ENCODE measurements at regions not wholly inside any gene's neighbourhood (a gene's known extent, or its start where the extent isn't known, plus 50 kb on each side); places are given as distances from the start of the nearest gene placed in this dataset.

GRCh38 chr18:78323453-78324197 lies 656.0 kb upstream of the SALL3 start:
- ATAC-seq (ENCODE audit: low read depth in 2 of 2) (no peak), DNase-seq (no peak)
- no peak overlapping the region for H3K27ac Mint-ChIP-seq
- H3K4me1 Mint-ChIP-seq = no peaks in the 10 kb centered on the region
- Histone ChIP-seq H3K4me1 (ENCODE audit: control insufficient read depth, insufficient read depth, low read length, poor library complexity, severe bottlenecking) (no peaks in the 10 kb centered on the region), H3K9me3 (ENCODE audit: control insufficient read depth in 2 of 2, low read length in 2 of 2) (no peaks in the 10 kb centered on the region), H3K4me3 (ENCODE audit: low read depth, low read length) (no peak overlapping the region), H3K27ac (ENCODE audit: insufficient read depth, low read length, poor library complexity, severe bottlenecking) (no peak overlapping the region), H3K36me3 (ENCODE audit: control insufficient read depth, insufficient read depth, low read length) (no peaks in the 10 kb centered on the region), H3K27me3 (ENCODE audit: control insufficient read depth, insufficient read depth, low read length) (no peaks in the 10 kb centered on the region)
- no peak overlapping the region for H3K4me3 Mint-ChIP-seq
- no peaks in the 10 kb centered on the region for H3K36me3 Mint-ChIP-seq
- no peaks in the 10 kb centered on the region for H3K27me3 Mint-ChIP-seq
- peaks cover 0 to 2% (median 0%) of the 10 kb centered on the region in 7 donors for H3K9me3 Mint-ChIP-seq

GRCh38 chr18:78327643-78328042 lies 652.0 kb upstream of the SALL3 start:
- no peak overlapping the region for H3K4me3 Mint-ChIP-seq
- Histone ChIP-seq H3K36me3 (ENCODE audit: control insufficient read depth, insufficient read depth, low read length) (no peaks in the 10 kb centered on the region), H3K27ac (ENCODE audit: insufficient read depth, low read length, poor library complexity, severe bottlenecking) (no peak overlapping the region), H3K27me3 (ENCODE audit: control insufficient read depth, insufficient read depth, low read length) (no peaks in the 10 kb centered on the region), H3K4me1 (ENCODE audit: control insufficient read depth, insufficient read depth, low read length, poor library complexity, severe bottlenecking) (no peaks in the 10 kb centered on the region), H3K4me3 (ENCODE audit: low read depth, low read length) (no peak overlapping the region), H3K9me3 (ENCODE audit: control insufficient read depth in 2 of 2, low read length in 2 of 2) (no peaks in the 10 kb centered on the region)
- DNase-seq (no peak), ATAC-seq (ENCODE audit: low read depth in 2 of 2) (no peak)
- no peak overlapping the region for H3K27ac Mint-ChIP-seq
- H3K27me3 Mint-ChIP-seq = no peaks in the 10 kb centered on the region
- no peaks in the 10 kb centered on the region for H3K36me3 Mint-ChIP-seq
- H3K4me1 Mint-ChIP-seq = no peaks in the 10 kb centered on the region
- peaks cover 0 to 4% (median 0%) of the 10 kb centered on the region in 7 donors for H3K9me3 Mint-ChIP-seq

GRCh38 chr18:78330766-78331165 lies 648.9 kb upstream of the SALL3 start:
- no peak overlapping the region for H3K27ac Mint-ChIP-seq
- H3K9me3 ChIP-seq (ENCODE audit: control insufficient read depth in 2 of 2, low read length in 2 of 2) = no peaks in the 10 kb centered on the region
- H3K27me3 ChIP-seq (ENCODE audit: control insufficient read depth, insufficient read depth, low read length) = no peaks in the 10 kb centered on the region
- H3K9me3 Mint-ChIP-seq = peaks cover 0 to 4% (median 0%) of the 10 kb centered on the region in 7 donors
- no peaks in the 10 kb centered on the region for H3K4me1 Mint-ChIP-seq
- H3K27ac ChIP-seq (ENCODE audit: insufficient read depth, low read length, poor library complexity, severe bottlenecking) = no peak overlapping the region
- no peaks in the 10 kb centered on the region for H3K36me3 ChIP-seq (ENCODE audit: control insufficient read depth, insufficient read depth, low read length)
- no peaks in the 10 kb centered on the region for H3K27me3 Mint-ChIP-seq
- H3K4me3 ChIP-seq (ENCODE audit: low read depth, low read length) = no peak overlapping the region
- H3K36me3 Mint-ChIP-seq = no peaks in the 10 kb centered on the region
- ATAC-seq (ENCODE audit: low read depth in 2 of 2) = no peak
- no peak overlapping the region for H3K4me3 Mint-ChIP-seq
- DNase-seq = no peak
- H3K4me1 ChIP-seq (ENCODE audit: control insufficient read depth, insufficient read depth, low read length, poor library complexity, severe bottlenecking) = no peaks in the 10 kb centered on the region

- H3K4me1 ChIP-seq (ENCODE audit: control insufficient read depth, insufficient read depth, low read length, poor library complexity, severe bottlenecking) = no peaks in the 10 kb centered on the region
- H3K36me3 ChIP-seq (ENCODE audit: control insufficient read depth, insufficient read depth, low read length) = no peaks in the 10 kb centered on the region
- no peaks in the 10 kb centered on the region for H3K36me3 Mint-ChIP-seq
- H3K9me3 Mint-ChIP-seq = peaks cover 0 to 2% (median 1%) of the 10 kb centered on the region in 7 donors
- DNase-seq (no peak), ATAC-seq (ENCODE audit: low read depth in 2 of 2) (no peak)
- H3K27me3 Mint-ChIP-seq = no peaks in the 10 kb centered on the region
- no peaks in the 10 kb centered on the region for H3K9me3 ChIP-seq (ENCODE audit: control insufficient read depth in 2 of 2, low read length in 2 of 2)
- H3K4me1 Mint-ChIP-seq = no peaks in the 10 kb centered on the region
- H3K27ac Mint-ChIP-seq = no peak overlapping the region
- no peak overlapping the region for H3K4me3 ChIP-seq (ENCODE audit: low read depth, low read length)
- H3K27me3 ChIP-seq (ENCODE audit: control insufficient read depth, insufficient read depth, low read length) = no peaks in the 10 kb centered on the region
- H3K27ac ChIP-seq (ENCODE audit: insufficient read depth, low read length, poor library complexity, severe bottlenecking) = no peak overlapping the region
- H3K4me3 Mint-ChIP-seq = no peak overlapping the region
Measured at GRCh38 chr18:78352910-78353309, 626.7 kb upstream of the SALL3 start.

- no peaks in the 10 kb centered on the region for H3K27me3 Mint-ChIP-seq
- H3K9me3 ChIP-seq (ENCODE audit: control insufficient read depth in 2 of 2, low read length in 2 of 2) = no peaks in the 10 kb centered on the region
Measured at GRCh38 chr18:78362198-78362597, 617.4 kb upstream of the SALL3 start.

GRCh38 chr18:78363556-78364387 lies 615.8 kb upstream of the SALL3 start:
- Histone ChIP-seq H3K4me3 (ENCODE audit: low read depth, low read length) (no peak overlapping the region), H3K4me1 (ENCODE audit: control insufficient read depth, insufficient read depth, low read length, poor library complexity, severe bottlenecking) (no peaks in the 10 kb centered on the region), H3K9me3 (ENCODE audit: control insufficient read depth in 2 of 2, low read length in 2 of 2) (no peaks in the 10 kb centered on the region), H3K36me3 (ENCODE audit: control insufficient read depth, insufficient read depth, low read length) (no peaks in the 10 kb centered on the region), H3K27me3 (ENCODE audit: control insufficient read depth, insufficient read depth, low read length) (no peaks in the 10 kb centered on the region), H3K27ac (ENCODE audit: insufficient read depth, low read length, poor library complexity, severe bottlenecking) (no peak overlapping the region)
- DNase-seq (no peak), ATAC-seq (ENCODE audit: low read depth in 2 of 2) (no peak)
- peaks cover 0 to 8% (median 0%) of the 10 kb centered on the region in 7 donors for H3K9me3 Mint-ChIP-seq
- no peaks in the 10 kb centered on the region for H3K27me3 Mint-ChIP-seq
- no peak overlapping the region for H3K27ac Mint-ChIP-seq
- no peaks in the 10 kb centered on the region for H3K4me1 Mint-ChIP-seq
- no peaks in the 10 kb centered on the region for H3K36me3 Mint-ChIP-seq
- no peak overlapping the region for H3K4me3 Mint-ChIP-seq

More at GRCh38 chr18:78362198-78362597, 617.4 kb upstream of the SALL3 start:
- no peaks in the 10 kb centered on the region for H3K4me1 Mint-ChIP-seq
- DNase-seq (no peak), ATAC-seq (ENCODE audit: low read depth in 2 of 2) (no peak)
- no peak overlapping the region for H3K4me3 ChIP-seq (ENCODE audit: low read depth, low read length)
- H3K27me3 ChIP-seq (ENCODE audit: control insufficient read depth, insufficient read depth, low read length) = no peaks in the 10 kb centered on the region
- no peak overlapping the region for H3K27ac ChIP-seq (ENCODE audit: insufficient read depth, low read length, poor library complexity, severe bottlenecking)
- H3K36me3 Mint-ChIP-seq = no peaks in the 10 kb centered on the region
- no peak overlapping the region for H3K4me3 Mint-ChIP-seq
- no peaks in the 10 kb centered on the region for H3K36me3 ChIP-seq (ENCODE audit: control insufficient read depth, insufficient read depth, low read length)
- no peak overlapping the region for H3K27ac Mint-ChIP-seq
- H3K9me3 Mint-ChIP-seq = peaks cover 0 to 10% (median 0%) of the 10 kb centered on the region in 7 donors
- no peaks in the 10 kb centered on the region for H3K4me1 ChIP-seq (ENCODE audit: control insufficient read depth, insufficient read depth, low read length, poor library complexity, severe bottlenecking)

- Mint-ChIP-seq H3K4me3 (no peak overlapping the region), H3K27me3 (no peaks in the 10 kb centered on the region), H3K27ac (no peak overlapping the region), H3K9me3 (peaks cover 0 to 7% (median 0%) of the 10 kb centered on the region in 7 donors), H3K4me1 (no peaks in the 10 kb centered on the region), H3K36me3 (no peaks in the 10 kb centered on the region)
- ATAC-seq (ENCODE audit: low read depth in 2 of 2) (no peak), DNase-seq (no peak)
- Histone ChIP-seq H3K9me3 (ENCODE audit: control insufficient read depth in 2 of 2, low read length in 2 of 2) (no peaks in the 10 kb centered on the region), H3K36me3 (ENCODE audit: control insufficient read depth, insufficient read depth, low read length) (no peaks in the 10 kb centered on the region), H3K27me3 (ENCODE audit: control insufficient read depth, insufficient read depth, low read length) (no peaks in the 10 kb centered on the region), H3K27ac (ENCODE audit: insufficient read depth, low read length, poor library complexity, severe bottlenecking) (no peak overlapping the region), H3K4me1 (ENCODE audit: control insufficient read depth, insufficient read depth, low read length, poor library complexity, severe bottlenecking) (no peaks in the 10 kb centered on the region), H3K4me3 (ENCODE audit: low read depth, low read length) (no peak overlapping the region)
Measured at GRCh38 chr18:78364388-78364960, 615.1 kb upstream of the SALL3 start.
